H9 (cell line): ENCODE measurements at regions not wholly inside any gene's neighbourhood (a gene's known extent, or its start where the extent isn't known, plus 50 kb on each side); places are given as distances from the start of the nearest gene placed in this dataset.

ENCODE experiments used
- DNase-seq: peaks from one replicate; pipeline ENCODE4 v3.0.0-alpha.2; 2017
- H2AFZ ChIP-seq: one replicate; pipeline ENCODE4 v1.6.1; 2013; ENCODE audit warnings: mild to moderate bottlenecking, low read length, control low read depth, moderate library complexity
- H2AK5ac ChIP-seq: 2 replicates; pipeline ENCODE4 v1.6.1; 2013; ENCODE audit warnings: low read length, control low read depth, mixed read lengths; ENCODE audit not compliant: insufficient read length
- H2BK120ac ChIP-seq: one replicate; pipeline ENCODE4 v1.6.1; 2013; ENCODE audit warnings: low read depth, mild to moderate bottlenecking, low read length, control low read depth, inconsistent platforms; ENCODE audit not compliant: poor library complexity, severe bottlenecking
- H2BK12ac ChIP-seq: 2 replicates; pipeline ENCODE4 v1.6.1; 2013; ENCODE audit warnings: low read length, control low read depth, mixed read lengths, low read depth; ENCODE audit not compliant: insufficient read length
- H2BK15ac ChIP-seq: 2 replicates; pipeline ENCODE4 v1.6.1; 2013; ENCODE audit warnings: low read depth, low read length, control low read depth
- H2BK20ac ChIP-seq: one replicate; pipeline ENCODE4 v1.6.1; 2013; ENCODE audit warnings: low read depth, mild to moderate bottlenecking, low read length, control low read depth, inconsistent platforms; ENCODE audit not compliant: poor library complexity, severe bottlenecking
- H2BK5ac ChIP-seq: 2 replicates; pipeline ENCODE4 v1.6.1; 2013; ENCODE audit warnings: low read length, control low read depth, mixed read lengths; ENCODE audit not compliant: insufficient read length
- H3K14ac ChIP-seq: 2 replicates; pipeline ENCODE4 v1.6.1; 2013; ENCODE audit warnings: low read length, control low read depth; ENCODE audit not compliant: insufficient read depth
- H3K18ac ChIP-seq: 2 replicates; pipeline ENCODE4 v1.6.1; 2013; ENCODE audit warnings: low read depth, mild to moderate bottlenecking, mixed read lengths, low read length, control low read depth; ENCODE audit not compliant: insufficient read length
- H3K23ac ChIP-seq: 2 replicates; pipeline ENCODE4 v1.6.1; 2013; ENCODE audit warnings: low read length, control low read depth, mixed read lengths, low read depth; ENCODE audit not compliant: insufficient read length
- H3K23me2 ChIP-seq: 2 replicates; pipeline ENCODE4 v1.6.1; 2013; ENCODE audit warnings: low read depth, mild to moderate bottlenecking, mixed read lengths, low read length, control low read depth; ENCODE audit not compliant: insufficient read length, poor library complexity, severe bottlenecking
- H3K27ac ChIP-seq: 2 replicates; pipeline ENCODE4 v1.5.1; 2013; ENCODE audit warnings: low read length, control low read depth, mixed read lengths, low read depth; ENCODE audit not compliant: insufficient read length
- H3K27me3 ChIP-seq: 2 replicates; pipeline ENCODE4 v1.6.1; 2013; ENCODE audit warnings: low read length, control low read depth, inconsistent platforms; ENCODE audit not compliant: insufficient read depth
- H3K4ac ChIP-seq: 2 replicates; pipeline ENCODE4 v1.6.1; 2013; ENCODE audit warnings: low read depth, mild to moderate bottlenecking, control low read depth, inconsistent platforms, low read length, moderate library complexity
- H3K4me1 ChIP-seq: 2 replicates; pipeline ENCODE4 v1.6.1; 2013; ENCODE audit warnings: low read length, control low read depth, inconsistent platforms; ENCODE audit not compliant: insufficient read depth
- H3K4me2 ChIP-seq: 2 replicates; pipeline ENCODE4 v1.6.1; 2013; ENCODE audit warnings: low read length, control low read depth, mixed read lengths; ENCODE audit not compliant: insufficient read length, insufficient read depth
- H3K56ac ChIP-seq: 2 replicates; pipeline ENCODE4 v1.6.1; 2013; ENCODE audit warnings: low read depth, mild to moderate bottlenecking, mixed read lengths, low read length, control low read depth; ENCODE audit not compliant: insufficient read length
- H3K79me1 ChIP-seq: 2 replicates; pipeline ENCODE4 v1.6.1; 2013; ENCODE audit warnings: low read depth, mild to moderate bottlenecking, moderate library complexity, low read length, control low read depth, inconsistent platforms; ENCODE audit not compliant: insufficient read depth, poor library complexity, severe bottlenecking
- H3K79me2 ChIP-seq: 2 replicates; pipeline ENCODE4 v1.6.1; 2013; ENCODE audit warnings: low read length, control low read depth, inconsistent platforms; ENCODE audit not compliant: insufficient read depth
- H3K9ac ChIP-seq: 2 replicates; pipeline ENCODE4 v1.6.1; 2013; ENCODE audit warnings: low read length, control low read depth, mixed read lengths; ENCODE audit not compliant: insufficient read length; ENCODE audit errors: extremely low read depth
- H3K9me3 ChIP-seq: one replicate; pipeline ENCODE4 v1.6.1; 2013; ENCODE audit warnings: low read depth, low read length, inconsistent platforms; ENCODE audit not compliant: control insufficient read depth
- H3T11ph ChIP-seq: one replicate; pipeline ENCODE4 v1.6.1; 2013; ENCODE audit warnings: mild to moderate bottlenecking, low read length, control low read depth, inconsistent platforms
- H4K20me1 ChIP-seq: one replicate; pipeline ENCODE4 v1.6.1; 2013; ENCODE audit not compliant: control insufficient read depth, insufficient read length, insufficient read depth
- H4K5ac ChIP-seq: 2 replicates; pipeline ENCODE4 v1.6.1; 2013; ENCODE audit warnings: low read depth, mild to moderate bottlenecking, mixed read lengths, low read length, control low read depth; ENCODE audit not compliant: insufficient read length
- H4K8ac ChIP-seq: replicated peaks from 2 replicates; pipeline ENCODE4 v1.6.1; 2013; ENCODE audit warnings: low read length, control low read depth, mixed read lengths, low read depth; ENCODE audit not compliant: insufficient read length
- H4K91ac ChIP-seq: 2 replicates; pipeline ENCODE4 v1.6.1; 2013; ENCODE audit warnings: low read depth, mild to moderate bottlenecking, moderate library complexity, mixed read lengths, low read length, control low read depth; ENCODE audit not compliant: insufficient read length
- H3K27ac Mint-ChIP-seq, 3 experiments: 2 replicates in 2 of 3; 3 replicates in 1 of 3; pipeline ENCODE4 v1.8.0; 2020 to 2021; ENCODE audit warnings: mixed read lengths in 3 of 3, mild to moderate bottlenecking in 1 of 3, moderate library complexity in 1 of 3
- H3K27me3 Mint-ChIP-seq: 2 replicates; pipeline ENCODE4 v1.8.0; 2021; ENCODE audit warnings: low read depth, mild to moderate bottlenecking, moderate library complexity, mixed read lengths
- H3K36me3 Mint-ChIP-seq, 3 experiments: 2 replicates in 2 of 3; 3 replicates in 1 of 3; pipeline ENCODE4 v1.8.0; 2020 to 2021; ENCODE audit warnings: low read depth in 3 of 3, mixed read lengths in 3 of 3; ENCODE audit not compliant: insufficient read depth in 1 of 3
- H3K4me1 Mint-ChIP-seq, 2 experiments: 2 replicates each; pipeline ENCODE4 v1.8.0; 2020; ENCODE audit warnings: mixed read lengths in 2 of 2
- H3K4me3 Mint-ChIP-seq, 2 experiments: 2 replicates in 1 of 2; 3 replicates in 1 of 2; pipeline ENCODE4 v1.8.0; 2020 to 2021; ENCODE audit warnings: mild to moderate bottlenecking in 2 of 2, mixed read lengths in 2 of 2, moderate library complexity in 1 of 2
- H3K9me3 Mint-ChIP-seq, 2 experiments: 2 replicates in 1 of 2; 3 replicates in 1 of 2; pipeline ENCODE4 v1.8.0; 2020; ENCODE audit warnings: mild to moderate bottlenecking in 2 of 2, mixed read lengths in 2 of 2, moderate library complexity in 1 of 2
- WGBS: extraction: QIAGEN DNeasy Blood & Tissue Kit; methylation state at CpG from one replicate; pipeline ENCODE4 v1.1.7; 2013; ENCODE audit warnings: missing lambda C conversion rate, low lambda C conversion rate, mixed read lengths; ENCODE audit not compliant: insufficient read length; ENCODE audit errors: extremely low coverage; 5-methylcytosine and 5-hydroxymethylcytosine counted together
- TF ChIP-seq, protein P1 (sequence below): fragments of 200-600 bp; sonication (generic); conservative IDR thresholded peaks from 3 replicates; pipeline ENCODE4 v1.8.0; 2021; ENCODE audit warnings: antibody characterized with exemption, mild to moderate bottlenecking

DNA sequence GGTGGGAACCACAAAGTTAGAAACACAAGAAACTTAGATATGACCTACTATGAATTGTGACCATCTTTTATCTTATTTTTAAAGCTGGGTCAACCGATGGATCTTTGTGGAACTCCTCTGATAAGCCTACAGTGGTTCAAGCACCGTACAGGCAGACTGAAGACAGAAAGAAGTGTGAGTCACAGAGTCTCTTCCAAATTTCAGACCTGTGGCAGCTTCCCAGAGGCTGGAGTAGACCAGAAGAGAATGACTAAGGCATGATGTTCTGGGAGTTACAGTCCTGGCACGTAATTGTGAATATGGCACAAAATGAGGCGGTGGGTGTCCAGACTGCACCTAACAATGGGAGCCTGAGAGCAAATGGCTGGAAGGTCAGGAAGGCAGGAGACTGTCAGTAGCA, 70.0 kb downstream of the LMO4 start:
- H4K91ac ChIP-seq = no peak overlapping the region
- Mint-ChIP-seq H3K4me1 (peaks cover 0 to 4% of the 10 kb centered on the region in 2 experiments; a peak in 2 of 4 replicates), H3K4me3 (no peak overlapping the region), H3K27ac (peak overlapping the region in 1 of 3 experiments; percentile 17; a peak in 2 of 7 replicates), H3K27me3 (no peaks in the 10 kb centered on the region), H3K36me3 (no peaks in the 10 kb centered on the region), H3K9me3 (no peaks in the 10 kb centered on the region)
- no peaks in the 10 kb centered on the region for H3K79me1 ChIP-seq
- WGBS = no CpG with 5 or more reads among the region's 4 CpGs
- H2BK12ac ChIP-seq = no peak overlapping the region
- H3K23ac ChIP-seq = no peak overlapping the region
- H3K9ac ChIP-seq = no peak overlapping the region
- H2BK120ac ChIP-seq = no peak overlapping the region
- no peaks in the 10 kb centered on the region for H3K9me3 ChIP-seq
- no peak overlapping the region for H4K8ac ChIP-seq
- no peaks in the 10 kb centered on the region for H3K4me1 ChIP-seq
- no peaks in the 10 kb centered on the region for H4K20me1 ChIP-seq
- TF ChIP-seq, protein P1, sequence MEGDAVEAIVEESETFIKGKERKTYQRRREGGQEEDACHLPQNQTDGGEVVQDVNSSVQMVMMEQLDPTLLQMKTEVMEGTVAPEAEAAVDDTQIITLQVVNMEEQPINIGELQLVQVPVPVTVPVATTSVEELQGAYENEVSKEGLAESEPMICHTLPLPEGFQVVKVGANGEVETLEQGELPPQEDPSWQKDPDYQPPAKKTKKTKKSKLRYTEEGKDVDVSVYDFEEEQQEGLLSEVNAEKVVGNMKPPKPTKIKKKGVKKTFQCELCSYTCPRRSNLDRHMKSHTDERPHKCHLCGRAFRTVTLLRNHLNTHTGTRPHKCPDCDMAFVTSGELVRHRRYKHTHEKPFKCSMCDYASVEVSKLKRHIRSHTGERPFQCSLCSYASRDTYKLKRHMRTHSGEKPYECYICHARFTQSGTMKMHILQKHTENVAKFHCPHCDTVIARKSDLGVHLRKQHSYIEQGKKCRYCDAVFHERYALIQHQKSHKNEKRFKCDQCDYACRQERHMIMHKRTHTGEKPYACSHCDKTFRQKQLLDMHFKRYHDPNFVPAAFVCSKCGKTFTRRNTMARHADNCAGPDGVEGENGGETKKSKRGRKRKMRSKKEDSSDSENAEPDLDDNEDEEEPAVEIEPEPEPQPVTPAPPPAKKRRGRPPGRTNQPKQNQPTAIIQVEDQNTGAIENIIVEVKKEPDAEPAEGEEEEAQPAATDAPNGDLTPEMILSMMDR = no peak
- no peak overlapping the region for H2BK15ac ChIP-seq
- H3T11ph ChIP-seq = no peak overlapping the region
- H3K18ac ChIP-seq = no peak overlapping the region
- no peak overlapping the region for H3K4ac ChIP-seq
- H3K27ac ChIP-seq = no peak overlapping the region
- H2BK5ac ChIP-seq = no peak overlapping the region
- H3K23me2 ChIP-seq = no peaks in the 10 kb centered on the region
- H2AK5ac ChIP-seq = no peak overlapping the region
- H2AFZ ChIP-seq = no peak overlapping the region
- H3K56ac ChIP-seq = no peak overlapping the region
- H4K5ac ChIP-seq = no peak overlapping the region
- H3K79me2 ChIP-seq = no peaks in the 10 kb centered on the region
- H3K4me2 ChIP-seq = no peak overlapping the region
- no peak for DNase-seq
- H2BK20ac ChIP-seq = no peak overlapping the region
- H3K27me3 ChIP-seq = no peaks in the 10 kb centered on the region
- no peak overlapping the region for H3K14ac ChIP-seq
